Fibroblast of pulmonary artery (primary cell): ENCODE measurements at regions not wholly inside any gene's neighbourhood (a gene's known extent, or its start where the extent isn't known, plus 50 kb on each side); places are given as distances from the start of the nearest gene placed in this dataset.
A peak's percentile ranks its signal among the peaks of the same experiment; 100 is the strongest.
"Not testable (repeated sequence)": the region's sequence is repeated elsewhere in the genome, so short reads cannot be mapped to it uniquely, and the experiment has no call there.

Experiments
- DNase-seq: peaks from one replicate; pipeline ENCODE4 v3.0.0-alpha.2; 2010; ENCODE audit warnings: low read depth
- H3K4me3 ChIP-seq: replicated peaks from 2 replicates; pipeline ENCODE4 v1.5.1; 2011; ENCODE audit warnings: low read depth, mild to moderate bottlenecking, control low read depth, low read length, moderate library complexity

DNA sequence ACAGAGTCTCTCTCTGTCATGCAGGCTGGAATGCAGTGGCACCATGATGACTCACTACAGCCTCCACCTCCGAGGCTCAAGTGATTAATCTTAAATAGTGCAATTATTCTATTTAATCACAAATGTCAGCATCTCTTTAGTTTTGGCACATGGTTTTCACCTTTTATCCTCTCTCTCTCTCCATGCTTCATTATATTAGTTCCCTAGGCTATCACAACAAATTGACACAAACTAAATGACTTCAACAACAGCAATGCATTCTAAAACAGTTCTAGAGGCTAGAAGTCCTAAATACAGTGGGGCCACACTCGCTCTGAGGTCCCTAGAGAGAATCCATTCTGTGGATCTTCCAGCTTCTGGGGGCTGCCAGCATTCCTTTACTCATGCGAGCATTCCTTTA is 178.2 kb upstream of the ZNG1F start:
- DNase-seq, H3K4me3 ChIP-seq: not testable (repeated sequence)

GRCh38 chr9:41361790-41362189 is 172.7 kb upstream of the ZNG1F start:
- not testable (repeated sequence) for H3K4me3 ChIP-seq, DNase-seq

- DNase-seq, result peak; percentile 41
- H3K4me3 ChIP-seq, result peak overlapping the region; percentile 67
Observed at GRCh38 chr9:41359116-41359515, 170.0 kb upstream of the ZNG1F start.

- peak; percentile 59 for DNase-seq
- peak overlapping the region; percentile 67 for H3K4me3 ChIP-seq
Observed at GRCh38 chr9:41358682-41359081, 169.6 kb upstream of the ZNG1F start.

GRCh38 chr9:41357918-41358404 is 168.8 kb upstream of the ZNG1F start:
- DNase-seq, result not testable (repeated sequence)
- peak overlapping the region; percentile 34 for H3K4me3 ChIP-seq

DNA sequence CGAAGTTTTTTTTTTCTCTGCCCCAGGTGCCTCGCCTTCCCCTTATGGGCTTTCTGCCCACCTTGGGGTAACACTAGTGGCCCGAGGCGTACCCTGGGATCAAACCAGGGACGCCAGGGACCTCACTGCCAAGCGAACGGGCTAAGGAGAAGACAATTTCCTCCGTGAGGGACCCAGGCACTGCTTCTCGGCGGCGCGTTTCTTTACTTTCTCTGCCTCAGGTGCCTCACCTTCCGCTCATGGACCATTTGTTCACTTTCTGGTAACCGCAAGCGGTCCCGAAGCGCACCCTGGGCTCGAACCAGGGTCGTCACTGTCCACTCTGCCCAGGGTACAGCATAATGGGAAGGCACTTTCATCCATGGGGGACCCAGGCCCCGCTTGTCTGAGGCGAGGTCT is 168.2 kb upstream of the ZNG1F start:
- DNase-seq, H3K4me3 ChIP-seq: not testable (repeated sequence)

- H3K4me3 ChIP-seq, result not testable (repeated sequence)
Observed at GRCh38 chr9:41356588-41357349, 167.7 kb upstream of the ZNG1F start.

GRCh38 chr9:41355712-41356450 is 166.8 kb upstream of the ZNG1F start:
- not testable (repeated sequence) for DNase-seq, H3K4me3 ChIP-seq

More at GRCh38 chr9:41356588-41357349, 167.7 kb upstream of the ZNG1F start:
- DNase-seq, result peak; percentile 74

- not testable (repeated sequence) for DNase-seq, H3K4me3 ChIP-seq
Observed at GRCh38 chr9:41354978-41355377, 165.9 kb upstream of the ZNG1F start.

DNA sequence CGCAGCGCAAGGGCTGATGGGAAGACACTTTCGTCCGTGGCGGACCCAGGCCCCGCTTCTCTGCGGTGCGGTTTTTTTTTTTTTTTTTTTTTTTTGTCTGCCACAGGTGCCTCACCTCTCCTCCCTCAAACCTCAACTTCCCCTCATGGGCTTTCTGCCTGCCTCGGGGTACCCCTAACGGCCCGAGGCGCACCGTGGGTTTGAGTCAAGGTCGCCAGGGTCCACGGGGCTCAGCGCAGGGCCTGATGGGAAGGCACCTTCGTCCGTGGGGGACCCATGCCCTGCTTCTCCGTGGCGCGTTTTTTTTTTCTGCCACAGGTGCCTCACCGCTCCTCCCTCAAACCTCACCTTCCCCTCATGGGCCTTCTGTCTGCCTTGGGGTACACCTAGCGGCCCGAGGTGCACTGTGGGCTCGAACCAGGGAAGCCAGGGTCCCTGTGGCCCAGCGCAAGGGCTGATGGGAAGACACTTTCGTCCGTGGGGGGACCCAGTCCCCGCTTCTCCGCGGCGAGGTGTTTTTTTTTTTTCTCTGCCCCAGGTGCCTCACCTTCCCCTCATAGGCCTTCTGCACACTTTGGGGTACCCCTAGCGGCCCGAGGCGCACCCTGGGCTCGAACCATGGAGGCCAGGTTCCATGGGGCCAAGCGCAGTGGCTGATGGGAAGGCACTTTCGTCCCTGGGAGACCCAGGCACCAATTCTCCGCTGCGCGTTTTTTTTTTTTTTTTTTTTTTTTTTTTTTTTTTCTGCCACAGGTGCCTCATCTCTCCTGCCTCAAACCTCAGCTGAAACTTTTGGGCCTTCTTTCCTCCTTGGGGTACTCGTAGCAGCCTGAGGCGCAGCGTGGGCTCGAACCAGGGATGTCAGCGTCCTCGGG is 165.2 kb upstream of the ZNG1F start:
- H3K4me3 ChIP-seq, DNase-seq: not testable (repeated sequence)

GRCh38 chr9:41353026-41353425 is 163.9 kb upstream of the ZNG1F start:
- not testable (repeated sequence) for DNase-seq

GRCh38 chr9:41352390-41352789 is 163.3 kb upstream of the ZNG1F start:
- not testable (repeated sequence) for H3K4me3 ChIP-seq, DNase-seq

More at GRCh38 chr9:41353026-41353425, 163.9 kb upstream of the ZNG1F start:
- H3K4me3 ChIP-seq, result not testable (repeated sequence)

- H3K4me3 ChIP-seq, DNase-seq: not testable (repeated sequence)
Observed at GRCh38 chr9:41347893-41348292, 158.8 kb upstream of the ZNG1F start.

- DNase-seq, H3K4me3 ChIP-seq: not testable (repeated sequence)
Observed at GRCh38 chr9:41332562-41332961, 143.4 kb upstream of the ZNG1F start.

GRCh38 chr9:41321277-41321676 is 132.2 kb upstream of the ZNG1F start:
- DNase-seq, H3K4me3 ChIP-seq: not testable (repeated sequence)

DNA sequence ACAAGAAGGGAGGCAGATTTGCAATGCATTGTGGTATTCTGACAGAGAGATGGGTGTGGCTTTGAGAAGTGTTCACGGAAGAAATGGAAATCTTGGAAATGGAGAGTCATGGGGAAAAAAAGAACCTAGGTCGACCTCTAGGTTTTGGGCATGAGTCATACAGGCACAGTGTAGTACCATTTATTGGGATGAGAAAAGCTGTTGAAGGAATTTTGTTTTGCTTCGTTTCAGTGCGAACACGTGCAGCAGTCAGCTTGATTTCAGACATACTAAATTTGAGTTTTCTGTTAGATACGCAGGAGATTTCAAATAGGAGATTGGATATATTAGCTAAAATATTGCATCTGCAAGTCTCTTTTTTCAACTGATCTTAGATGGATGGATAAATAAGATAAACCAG is 119.8 kb upstream of the ZNG1F start:
- not testable (repeated sequence) for DNase-seq

DNA sequence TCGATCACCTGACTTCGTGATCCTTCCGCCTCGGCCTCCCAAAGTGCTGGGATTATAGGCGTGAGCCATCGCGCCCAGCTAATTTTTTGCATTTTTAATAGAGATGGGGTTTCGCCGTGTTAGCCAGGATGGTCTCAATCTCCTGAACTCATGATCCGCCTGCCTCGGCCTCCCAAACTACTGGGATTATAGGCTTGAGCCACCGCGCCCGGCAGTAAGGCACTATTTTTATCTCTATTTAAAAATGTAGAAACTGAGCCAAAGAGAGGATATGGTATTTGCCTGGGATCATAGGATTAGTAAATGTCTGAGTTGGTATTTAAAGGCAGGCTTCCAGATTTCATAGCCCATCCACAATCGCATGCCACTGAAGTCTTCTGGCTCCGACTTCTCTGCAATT is 96.6 kb upstream of the ZNG1F start:
- not testable (repeated sequence) for DNase-seq, H3K4me3 ChIP-seq

More for the DNA sequence above, 119.8 kb upstream of the ZNG1F start:
- H3K4me3 ChIP-seq, result not testable (repeated sequence)

DNA sequence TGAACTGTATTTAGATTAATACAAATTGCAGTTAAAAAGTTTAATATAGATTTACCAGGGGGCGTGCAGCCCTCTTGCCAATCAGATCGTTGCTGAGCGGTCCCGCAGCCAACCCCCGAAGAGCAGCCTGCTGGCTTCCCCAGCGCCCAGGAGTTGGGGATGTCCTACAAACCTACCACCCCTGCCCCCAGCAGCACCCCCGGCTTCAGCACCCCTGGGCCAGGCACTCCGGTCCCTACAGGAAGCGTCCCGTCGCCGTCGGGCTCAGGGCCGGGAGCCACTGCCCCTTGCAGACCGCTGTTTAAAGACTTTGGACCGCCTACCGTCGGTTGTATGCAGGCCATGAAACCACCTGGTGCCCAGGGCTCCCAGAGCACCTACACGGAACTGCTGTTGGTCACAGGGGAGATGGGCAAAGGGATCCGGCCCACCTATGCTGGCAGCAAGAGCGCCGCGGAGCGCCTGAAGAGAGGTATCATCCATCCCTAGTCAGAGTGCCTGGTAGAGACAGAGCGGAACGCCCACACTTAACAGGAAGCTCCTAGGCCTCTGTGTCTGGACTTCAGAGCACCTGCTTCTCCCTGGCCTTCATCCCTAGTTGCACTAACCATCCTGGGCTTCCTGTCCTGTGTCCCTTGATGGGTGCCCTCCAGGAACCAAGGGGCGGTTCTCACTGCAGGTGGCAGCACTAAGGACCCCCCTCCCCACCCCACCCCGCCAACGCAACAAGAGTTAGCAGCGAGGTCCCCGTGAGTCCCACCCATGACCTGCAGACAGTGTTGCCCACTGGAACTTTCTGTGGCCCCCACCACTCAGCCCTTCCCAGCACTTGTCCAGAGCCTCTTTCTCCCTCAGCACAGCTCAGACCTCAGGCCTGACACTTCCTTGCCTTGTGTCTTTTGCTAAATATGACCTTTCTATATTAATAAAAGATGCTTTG is 91.5 kb upstream of the ZNG1F start:
- DNase-seq, H3K4me3 ChIP-seq: not testable (repeated sequence)
